IPS-NIHi7 (cell line): ENCODE measurements at regions not wholly inside any gene's neighbourhood (a gene's known extent, or its start where the extent isn't known, plus 50 kb on each side); places are given as distances from the start of the nearest gene placed in this dataset.

Experiments used
- DNase-seq: peaks from one replicate; pipeline ENCODE4 v3.0.0; 2012; ENCODE audit warnings: mixed read lengths; ENCODE audit errors: extremely low spot score

- DNase-seq, result no peak
Measured at GRCh38 chr4:17293901-17294300, 218.0 kb downstream of the QDPR start.

- DNase-seq, result no peak
Measured at GRCh38 chr4:17288151-17288550, 223.7 kb downstream of the QDPR start.

- DNase-seq, result no peak
Measured at GRCh38 chr4:17286752-17287460, 225.0 kb downstream of the QDPR start.

GRCh38 chr4:17285747-17286146 lies 226.1 kb downstream of the QDPR start:
- DNase-seq, result no peak

- no peak for DNase-seq
Measured at GRCh38 chr4:17284323-17285175, 227.3 kb downstream of the QDPR start.

- DNase-seq, result no peak
Measured at GRCh38 chr4:17283832-17284231, 228.1 kb downstream of the QDPR start.

GRCh38 chr4:17283251-17283650 lies 228.6 kb downstream of the QDPR start:
- DNase-seq, result no peak

- no peak for DNase-seq
Measured at GRCh38 chr4:17280261-17281018, 231.4 kb downstream of the QDPR start.

- peak; percentile 35 for DNase-seq
Measured at GRCh38 chr4:17276776-17277175, 235.1 kb downstream of the QDPR start.

- no peak for DNase-seq
Measured at GRCh38 chr4:17275836-17276235, 236.1 kb downstream of the QDPR start.

GRCh38 chr4:17273047-17273446 lies 238.8 kb downstream of the QDPR start:
- no peak for DNase-seq

GRCh38 chr4:17272154-17272553 lies 239.7 kb downstream of the QDPR start:
- DNase-seq, result peak; percentile 26

GRCh38 chr4:17265653-17266052 lies 246.2 kb downstream of the QDPR start:
- no peak for DNase-seq

GRCh38 chr4:17265139-17265538 lies 246.8 kb downstream of the QDPR start:
- no peak for DNase-seq

- DNase-seq, result no peak
Measured at GRCh38 chr4:17260166-17260907, 251.6 kb downstream of the QDPR start.

GRCh38 chr4:17258106-17258505 lies 253.8 kb downstream of the QDPR start:
- no peak for DNase-seq

GRCh38 chr4:17252131-17252530 lies 259.8 kb downstream of the QDPR start:
- DNase-seq, result no peak

GRCh38 chr4:17251101-17251500 lies 260.8 kb downstream of the QDPR start:
- no peak for DNase-seq

GRCh38 chr4:17250591-17250990 lies 261.3 kb downstream of the QDPR start:
- no peak for DNase-seq

GRCh38 chr4:17246656-17247055 lies 265.2 kb downstream of the QDPR start:
- DNase-seq, result no peak

- DNase-seq, result no peak
Measured at GRCh38 chr4:17241835-17242234, 270.1 kb downstream of the QDPR start.

GRCh38 chr4:17238633-17239032 lies 273.3 kb downstream of the QDPR start:
- no peak for DNase-seq
